Vagina (tissue), 2 donors: ENCODE measurements at regions not wholly inside any gene's neighbourhood (a gene's known extent, or its start where the extent isn't known, plus 50 kb on each side); places are given as distances from the start of the nearest gene placed in this dataset.

Source experiments
- POLR2A ChIP-seq, 2 donors: fragments of 450-650 bp; IDR thresholded peaks; one replicate each; pipeline ENCODE4 v1.6.1; 2017; ENCODE audit warnings: antibody characterized with exemption in 2 of 2, mild to moderate bottlenecking in 2 of 2, moderate library complexity in 2 of 2
- POLR2AphosphoS5 ChIP-seq, 2 donors: sonication (generic); formaldehyde crosslinking; IDR thresholded peaks; one replicate each; pipeline ENCODE4 v1.9.0; 2017; ENCODE audit warnings: antibody characterized with exemption in 2 of 2, mild to moderate bottlenecking in 2 of 2, low read depth in 1 of 2; ENCODE audit not compliant: insufficient read depth in 1 of 2
- TF ChIP-seq, protein P1 (sequence below), 3 experiments: fragments of 450-650 bp in 2 of 3; fragments of 200-600 bp in 1 of 3; sonication (generic) in 1 of 3; IDR thresholded peaks; one replicate each; pipeline ENCODE4 v1.5.1; 2017 to 2019; ENCODE audit warnings: antibody characterized with exemption in 3 of 3, mild to moderate bottlenecking in 2 of 3, moderate library complexity in 2 of 3

DNA sequence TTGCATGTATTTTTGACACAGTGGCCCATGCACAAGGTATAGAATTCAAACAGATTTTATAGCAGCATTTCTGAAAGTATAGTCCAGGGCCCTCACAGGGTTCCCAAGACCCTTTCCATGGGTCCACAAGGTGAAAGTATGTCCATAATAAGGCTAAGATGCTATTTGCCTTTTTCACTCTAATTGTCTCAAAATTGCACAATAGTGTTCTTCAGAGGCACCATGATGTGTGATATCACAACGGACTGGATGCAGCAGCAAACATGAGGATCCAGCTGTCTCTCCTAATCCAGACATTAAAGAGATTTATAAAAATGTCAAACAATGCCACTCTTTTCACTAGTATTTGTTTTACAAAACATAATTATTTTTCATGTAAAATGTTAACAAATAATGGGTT lies 88.8 kb upstream of the PRDX6 start:
- TF ChIP-seq, protein P1, sequence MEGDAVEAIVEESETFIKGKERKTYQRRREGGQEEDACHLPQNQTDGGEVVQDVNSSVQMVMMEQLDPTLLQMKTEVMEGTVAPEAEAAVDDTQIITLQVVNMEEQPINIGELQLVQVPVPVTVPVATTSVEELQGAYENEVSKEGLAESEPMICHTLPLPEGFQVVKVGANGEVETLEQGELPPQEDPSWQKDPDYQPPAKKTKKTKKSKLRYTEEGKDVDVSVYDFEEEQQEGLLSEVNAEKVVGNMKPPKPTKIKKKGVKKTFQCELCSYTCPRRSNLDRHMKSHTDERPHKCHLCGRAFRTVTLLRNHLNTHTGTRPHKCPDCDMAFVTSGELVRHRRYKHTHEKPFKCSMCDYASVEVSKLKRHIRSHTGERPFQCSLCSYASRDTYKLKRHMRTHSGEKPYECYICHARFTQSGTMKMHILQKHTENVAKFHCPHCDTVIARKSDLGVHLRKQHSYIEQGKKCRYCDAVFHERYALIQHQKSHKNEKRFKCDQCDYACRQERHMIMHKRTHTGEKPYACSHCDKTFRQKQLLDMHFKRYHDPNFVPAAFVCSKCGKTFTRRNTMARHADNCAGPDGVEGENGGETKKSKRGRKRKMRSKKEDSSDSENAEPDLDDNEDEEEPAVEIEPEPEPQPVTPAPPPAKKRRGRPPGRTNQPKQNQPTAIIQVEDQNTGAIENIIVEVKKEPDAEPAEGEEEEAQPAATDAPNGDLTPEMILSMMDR (IDR thresholded peaks at IDR 0.05): no peak
- no peak for TF ChIP-seq POLR2AphosphoS5 (IDR thresholded peaks at IDR 0.05; ENCODE audit: insufficient read depth in 1 of 2, low read depth in 1 of 2)
- TF ChIP-seq POLR2A (IDR thresholded peaks at IDR 0.05): no peak
